Tibial nerve (tissue), 4 donors: ENCODE measurements at regions not wholly inside any gene's neighbourhood (a gene's known extent, or its start where the extent isn't known, plus 50 kb on each side); places are given as distances from the start of the nearest gene placed in this dataset.

Experiments
- DNase-seq, 2 donors: peaks; one replicate each; pipeline ENCODE4 v3.0.0-alpha.2; 2019; ENCODE audit warnings: low spot score in 2 of 2
- H3K27ac ChIP-seq, 4 donors: fragments of 200-600 bp; sonication (generic) in 3 of 4; one replicate each; pipeline ENCODE4 v1.5.1; 2017 to 2019; ENCODE audit warnings: mild to moderate bottlenecking in 1 of 4
- H3K27me3 ChIP-seq, 2 donors: fragments of 200-600 bp; sonication (generic) in 1 of 2; one replicate each; pipeline versions ENCODE4 v1.5.1 to v1.6.0; 2017 to 2019
- H3K36me3 ChIP-seq, 3 donors: fragments of 200-600 bp; sonication (generic); one replicate each; pipeline ENCODE4 v1.5.1; 2018 to 2019
- H3K4me1 ChIP-seq, 4 donors: fragments of 200-600 bp; sonication (generic) in 3 of 4; one replicate each; pipeline ENCODE4 v1.5.1; 2017 to 2019
- H3K4me3 ChIP-seq, 4 donors: fragments of 200-600 bp; sonication (generic) in 3 of 4; one replicate each; pipeline ENCODE4 v1.5.1; 2017 to 2019; ENCODE audit warnings: mild to moderate bottlenecking in 1 of 4, moderate library complexity in 1 of 4
- H3K9me3 ChIP-seq, 4 donors: fragments of 200-600 bp; sonication (generic) in 3 of 4; one replicate each; pipeline ENCODE4 v1.5.1; 2017 to 2019
- CTCF ChIP-seq, 5 experiments: fragments of 200-600 bp in 3 of 5; fragments of 450-650 bp in 2 of 5; sonication (generic) in 3 of 5; IDR thresholded peaks; one replicate each; pipeline ENCODE4 v1.5.1; 2016 to 2019; ENCODE audit warnings: antibody characterized with exemption in 5 of 5, mild to moderate bottlenecking in 3 of 5, moderate library complexity in 2 of 5
- EP300 ChIP-seq, 2 donors: sonication (generic); formaldehyde crosslinking; IDR thresholded peaks; one replicate each; pipeline ENCODE4 v1.6.1; 2017; ENCODE audit warnings: antibody characterized with exemption in 2 of 2, mild to moderate bottlenecking in 1 of 2
- POLR2A ChIP-seq, 2 donors: fragments of 450-650 bp; IDR thresholded peaks; one replicate each; pipeline ENCODE4 v1.6.1; 2017; ENCODE audit warnings: antibody characterized with exemption in 2 of 2, mild to moderate bottlenecking in 2 of 2, moderate library complexity in 2 of 2
- WGBS, 2 donors: methylation state at CpG; one replicate each; pipeline ENCODE4 v1.1.5; 2018; 5-methylcytosine and 5-hydroxymethylcytosine counted together

- DNase-seq: no peak
- no peak overlapping the region for H3K27ac ChIP-seq
- no peaks in the 10 kb centered on the region for H3K27me3 ChIP-seq
- WGBS, 2 donors: 92 to 94% methylated on average over 4 of the region's 4 CpGs
- peaks cover 0 to 12% (median 0%) of the 10 kb centered on the region in 4 donors for H3K9me3 ChIP-seq
- peaks cover 0 to 40% (median 4%) of the 10 kb centered on the region in 4 donors for H3K4me1 ChIP-seq
- no peak overlapping the region for H3K4me3 ChIP-seq
- TF ChIP-seq POLR2A (IDR thresholded peaks at IDR 0.05) (no peak), CTCF (IDR thresholded peaks at IDR 0.05) (no peak), EP300 (IDR thresholded peaks at IDR 0.05) (no peak)
- peaks cover 0 to 32% (median 0%) of the 10 kb centered on the region in 3 donors for H3K36me3 ChIP-seq
Measured at GRCh38 chr14:71464840-71465239, 467.4 kb upstream of the RGS6 start.

- 88 to 98% methylated on average over 2 of the region's 2 CpGs for WGBS, 2 donors
- Histone ChIP-seq H3K4me3 (no peak overlapping the region), H3K27ac (no peak overlapping the region), H3K9me3 (peaks cover 0 to 12% (median 0%) of the 10 kb centered on the region in 4 donors), H3K36me3 (peaks cover 0 to 32% (median 0%) of the 10 kb centered on the region in 3 donors), H3K4me1 (peaks cover 0 to 45% (median 5%) of the 10 kb centered on the region in 4 donors), H3K27me3 (no peaks in the 10 kb centered on the region)
- no peak for TF ChIP-seq EP300 (IDR thresholded peaks at IDR 0.05)
- no peak for TF ChIP-seq CTCF (IDR thresholded peaks at IDR 0.05)
- TF ChIP-seq POLR2A (IDR thresholded peaks at IDR 0.05): no peak
- DNase-seq: no peak
Measured at GRCh38 chr14:71465316-71465715, 466.9 kb upstream of the RGS6 start.

- Histone ChIP-seq H3K36me3 (peaks cover 0 to 22% (median 0%) of the 10 kb centered on the region in 3 donors), H3K4me3 (no peak overlapping the region), H3K9me3 (peaks cover 0 to 12% (median 0%) of the 10 kb centered on the region in 4 donors), H3K27me3 (no peaks in the 10 kb centered on the region), H3K27ac (peak overlapping the region in 1 of 4 donors; percentile 32), H3K4me1 (peaks cover 0 to 46% (median 5%) of the 10 kb centered on the region in 4 donors)
- WGBS, 2 donors: 61 to 62% methylated on average over 3 of the region's 3 CpGs
- DNase-seq: no peak
- TF ChIP-seq CTCF (IDR thresholded peaks at IDR 0.05) (no peak), EP300 (IDR thresholded peaks at IDR 0.05) (no peak), POLR2A (IDR thresholded peaks at IDR 0.05) (no peak)
Measured at GRCh38 chr14:71466251-71466650, 466.0 kb upstream of the RGS6 start.

DNA sequence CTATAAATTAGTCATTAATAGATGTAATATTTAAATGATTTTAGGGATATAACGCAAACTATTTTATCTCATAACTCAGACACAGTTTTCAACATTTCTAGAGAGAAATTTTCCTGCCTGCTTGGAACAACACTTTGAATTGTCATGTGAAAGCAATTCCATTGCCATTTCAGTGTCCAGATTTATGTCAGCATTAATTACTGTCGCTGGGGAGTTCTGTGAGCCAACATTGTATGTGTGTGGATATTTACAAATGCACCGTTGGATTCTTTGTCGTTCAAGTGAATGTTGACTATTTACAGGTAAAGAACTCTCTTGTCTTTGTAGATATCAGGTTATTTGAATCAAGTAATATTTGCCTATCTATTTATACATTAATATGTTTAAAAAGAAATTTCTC, 465.3 kb upstream of the RGS6 start:
- H3K4me1 ChIP-seq: peaks cover 0 to 46% (median 5%) of the 10 kb centered on the region in 4 donors
- peaks cover 0 to 12% (median 0%) of the 10 kb centered on the region in 4 donors for H3K9me3 ChIP-seq
- 38 to 44% methylated on average over 4 of the region's 4 CpGs for WGBS, 2 donors
- DNase-seq: no peak
- TF ChIP-seq CTCF (IDR thresholded peaks at IDR 0.05) (no peak), EP300 (IDR thresholded peaks at IDR 0.05) (no peak), POLR2A (IDR thresholded peaks at IDR 0.05) (no peak)
- peak overlapping the region in 1 of 4 donors; percentile 32 for H3K27ac ChIP-seq
- H3K36me3 ChIP-seq: peaks cover 0 to 20% (median 0%) of the 10 kb centered on the region in 3 donors
- no peaks in the 10 kb centered on the region for H3K27me3 ChIP-seq
- H3K4me3 ChIP-seq: no peak overlapping the region

DNA sequence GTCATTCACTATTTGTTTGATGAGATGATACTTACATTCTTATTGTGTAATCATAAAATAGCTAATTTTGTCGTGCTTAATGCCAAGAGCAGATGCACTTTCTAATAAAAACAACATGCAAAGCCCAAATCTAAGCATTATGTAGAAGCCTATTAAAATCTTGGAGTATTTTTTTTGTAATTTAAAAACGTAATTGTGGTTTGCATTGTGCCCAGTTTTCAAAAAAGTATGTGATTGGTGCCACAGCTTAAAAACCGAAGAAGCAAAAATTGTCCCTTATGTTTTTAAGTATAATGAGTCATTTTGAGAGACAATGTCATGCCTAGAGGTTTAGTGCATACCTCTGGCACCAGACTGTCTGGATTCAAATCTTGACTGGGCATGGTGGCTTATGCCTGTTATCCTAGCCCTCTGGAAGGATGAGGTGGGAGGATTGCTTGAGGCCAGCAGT, 464.8 kb upstream of the RGS6 start:
- peaks cover 0 to 12% (median 0%) of the 10 kb centered on the region in 4 donors for H3K9me3 ChIP-seq
- no peak for TF ChIP-seq CTCF (IDR thresholded peaks at IDR 0.05)
- TF ChIP-seq POLR2A (IDR thresholded peaks at IDR 0.05): no peak
- no peak for TF ChIP-seq EP300 (IDR thresholded peaks at IDR 0.05)
- 52 to 57% methylated on average over 3 of the region's 3 CpGs for WGBS, 2 donors
- no peak overlapping the region for H3K4me3 ChIP-seq
- peak overlapping the region in 2 of 4 donors; percentile 30 to 32 for H3K27ac ChIP-seq
- H3K27me3 ChIP-seq: no peaks in the 10 kb centered on the region
- DNase-seq: no peak
- peaks cover 0 to 46% (median 5%) of the 10 kb centered on the region in 4 donors for H3K4me1 ChIP-seq
- peaks cover 0 to 17% (median 0%) of the 10 kb centered on the region in 3 donors for H3K36me3 ChIP-seq
